Tibial artery (tissue), 4 donors: ENCODE measurements at regions not wholly inside any gene's neighbourhood (a gene's known extent, or its start where the extent isn't known, plus 50 kb on each side); places are given as distances from the start of the nearest gene placed in this dataset.
"Not testable (repeated sequence)": the region's sequence is repeated elsewhere in the genome, so short reads cannot be mapped to it uniquely, and the experiment has no call there.

Experiments
- DNase-seq, 2 donors: peaks; one replicate each; pipeline ENCODE4 v3.0.0-alpha.2; 2019
- H3K27ac ChIP-seq, 2 donors: fragments of 200-600 bp; sonication (generic) in 1 of 2; 1 replicate in 1 of 2; 2 replicates in 1 of 2; pipeline ENCODE4 v1.5.1; 2018 to 2019; ENCODE audit warnings: mild to moderate bottlenecking in 1 of 2
- H3K27me3 ChIP-seq, 2 donors: fragments of 200-600 bp; sonication (generic) in 1 of 2; one replicate each; pipeline versions ENCODE4 v1.5.1 to v1.6.0; 2016 to 2019
- H3K36me3 ChIP-seq, 3 donors: fragments of 200-600 bp; sonication (generic) in 2 of 3; one replicate each; pipeline ENCODE4 v1.5.1; 2016 to 2019; ENCODE audit warnings: mild to moderate bottlenecking in 2 of 3
- H3K4me1 ChIP-seq, 4 donors: fragments of 200-600 bp; sonication (generic) in 2 of 4; 1 replicate in 3 of 4; 2 replicates in 1 of 4; pipeline ENCODE4 v1.5.1; 2016 to 2019
- H3K4me3 ChIP-seq, 2 donors: fragments of 200-600 bp; sonication (generic) in 1 of 2; 1 replicate in 1 of 2; 2 replicates in 1 of 2; pipeline ENCODE4 v1.5.1; 2018 to 2019; ENCODE audit warnings: mild to moderate bottlenecking in 2 of 2
- H3K9me3 ChIP-seq, 3 donors: fragments of 200-600 bp; sonication (generic) in 1 of 3; one replicate each; pipeline ENCODE4 v1.5.1; 2016 to 2019
- CTCF ChIP-seq, 2 experiments: fragments of 200-600 bp in 1 of 2; fragments of 450-650 bp in 1 of 2; IDR thresholded peaks; one replicate each; pipeline ENCODE4 v1.5.1; 2017 to 2019; ENCODE audit warnings: antibody characterized with exemption in 2 of 2, mild to moderate bottlenecking in 1 of 2, moderate library complexity in 1 of 2
- intact Hi-C: fragments of 100-400 bp; cut with DNase I; formaldehyde crosslinking; loops from one replicate; pipeline ENCODE4 v1.15.0; 2023; ENCODE audit warnings: low total_unique reads

- intact Hi-C loops: no loop called here
- Histone ChIP-seq H3K4me3 (no peak overlapping the region), H3K27ac (no peak overlapping the region), H3K4me1 (peaks cover 0 to 6% (median 0%) of the 10 kb centered on the region in 4 donors), H3K27me3 (no peaks in the 10 kb centered on the region), H3K36me3 (no peaks in the 10 kb centered on the region), H3K9me3 (no peaks in the 10 kb centered on the region)
- DNase-seq: no peak
- no peak for TF ChIP-seq CTCF (IDR thresholded peaks at IDR 0.05)
These were observed 284.4 kb downstream of the WDR11 start for GRCh38 chr10:121135512-121135911.

GRCh38 chr10:121137533-121137932, 286.4 kb downstream of the WDR11 start:
- Histone ChIP-seq H3K27me3 (no peaks in the 10 kb centered on the region), H3K9me3 (no peaks in the 10 kb centered on the region), H3K27ac (no peak overlapping the region), H3K36me3 (no peaks in the 10 kb centered on the region), H3K4me1 (peaks cover 0 to 6% (median 0%) of the 10 kb centered on the region in 4 donors), H3K4me3 (no peak overlapping the region)
- intact Hi-C loops: no loop called here
- TF ChIP-seq CTCF (IDR thresholded peaks at IDR 0.05): no peak
- DNase-seq: no peak

- no peak for TF ChIP-seq CTCF (IDR thresholded peaks at IDR 0.05)
- Histone ChIP-seq H3K4me1 (peaks cover 0 to 6% (median 0%) of the 10 kb centered on the region in 4 donors), H3K36me3 (no peaks in the 10 kb centered on the region), H3K27ac (no peak overlapping the region), H3K4me3 (no peak overlapping the region), H3K9me3 (no peaks in the 10 kb centered on the region), H3K27me3 (no peaks in the 10 kb centered on the region)
- intact Hi-C loops: no loop called here
- DNase-seq: no peak
These were observed 287.1 kb downstream of the WDR11 start for GRCh38 chr10:121138112-121138860.

GRCh38 chr10:121138918-121139317, 287.8 kb downstream of the WDR11 start:
- H3K4me1 ChIP-seq: peaks cover 0 to 6% (median 0%) of the 10 kb centered on the region in 4 donors
- DNase-seq: no peak
- no peak overlapping the region for H3K27ac ChIP-seq
- peaks cover 0 to 1% (median 0%) of the 10 kb centered on the region in 3 donors for H3K9me3 ChIP-seq
- no peak overlapping the region for H3K4me3 ChIP-seq
- TF ChIP-seq CTCF (IDR thresholded peaks at IDR 0.05): no peak
- H3K36me3 ChIP-seq: no peaks in the 10 kb centered on the region
- H3K27me3 ChIP-seq: no peaks in the 10 kb centered on the region
- intact Hi-C loops: no loop called here

GRCh38 chr10:121145802-121146395, 294.7 kb downstream of the WDR11 start:
- H3K4me3 ChIP-seq, intact Hi-C loops, H3K4me1 ChIP-seq, H3K27me3 ChIP-seq, H3K27ac ChIP-seq, H3K9me3 ChIP-seq, H3K36me3 ChIP-seq, DNase-seq: not testable (repeated sequence)

GRCh38 chr10:121148921-121149320, 297.8 kb downstream of the WDR11 start:
- H3K27ac ChIP-seq: no peak overlapping the region
- H3K4me3 ChIP-seq: no peak overlapping the region
- no peaks in the 10 kb centered on the region for H3K36me3 ChIP-seq
- intact Hi-C loops: no loop called here
- TF ChIP-seq CTCF (IDR thresholded peaks at IDR 0.05): no peak
- no peak for DNase-seq
- H3K4me1 ChIP-seq: no peaks in the 10 kb centered on the region
- no peaks in the 10 kb centered on the region for H3K27me3 ChIP-seq
- peaks cover 0 to 3% (median 0%) of the 10 kb centered on the region in 3 donors for H3K9me3 ChIP-seq
